A673 (cell line): ENCODE measurements at regions not wholly inside any gene's neighbourhood (a gene's known extent, or its start where the extent isn't known, plus 50 kb on each side); places are given as distances from the start of the nearest gene placed in this dataset.

Experiments
- BruUV-seq: library from RNA; stranded (reverse); fragments of 400-500 nt; replicated peaks from 2 replicates; lab custom pipeline; 2021; lab: Mats Ljungman, UMichigan
- CTCF ChIA-PET: fragments of 300-600 bp; sonication (Branson Sonifier 250); formaldehyde crosslinking; loops from one replicate; lab custom pipeline; 2022; ENCODE audit warnings: antibody characterized with exemption; lab: Charles Lee
- POLR2A ChIA-PET: fragments of 300-600 bp; sonication (Branson Sonifier 250); formaldehyde crosslinking; loops from one replicate; lab custom pipeline; 2022; ENCODE audit warnings: antibody characterized with exemption; ENCODE audit not compliant: low non-redundant PET; lab: Charles Lee
- DNase-seq: peaks from one replicate; pipeline ENCODE4 v3.0.0-alpha.2; 2015; ENCODE audit warnings: low spot score
- H3K27ac ChIP-seq: fragments of 200-600 bp; sonication (generic); 2 replicates; pipeline ENCODE4 v1.5.1; 2016; ENCODE audit warnings: mixed run types, low read depth, mild to moderate bottlenecking, mixed read lengths, antibody characterized with exemption, low read length; ENCODE audit not compliant: poor library complexity, severe bottlenecking
- H3K27me3 ChIP-seq: fragments of 200-600 bp; sonication (generic); replicated peaks from 2 replicates; pipeline ENCODE4 v1.6.1; 2017; ENCODE audit warnings: mixed run types, low read depth, mild to moderate bottlenecking, mixed read lengths, antibody characterized with exemption, low read length; ENCODE audit not compliant: insufficient read depth, poor library complexity
- H3K36me3 ChIP-seq: fragments of 200-600 bp; sonication (generic); 2 replicates; pipeline ENCODE4 v1.6.1; 2016; ENCODE audit warnings: mixed run types, mild to moderate bottlenecking, mixed read lengths, antibody characterized with exemption, low read length; ENCODE audit not compliant: insufficient read depth, poor library complexity, severe bottlenecking
- H3K4me1 ChIP-seq: fragments of 200-600 bp; sonication (generic); 2 replicates; pipeline ENCODE4 v1.6.1; 2017; ENCODE audit warnings: mixed run types, mild to moderate bottlenecking, mixed read lengths, antibody characterized with exemption, low read length; ENCODE audit not compliant: insufficient read depth, poor library complexity, severe bottlenecking
- H3K4me3 ChIP-seq: fragments of 200-600 bp; sonication (generic); 2 replicates; pipeline ENCODE4 v1.5.1; 2016; ENCODE audit warnings: low read depth, mixed run types, mild to moderate bottlenecking, mixed read lengths, low read length; ENCODE audit not compliant: poor library complexity, severe bottlenecking
- H3K9me3 ChIP-seq: fragments of 200-600 bp; sonication (generic); 2 replicates; pipeline ENCODE4 v1.6.1; 2016; ENCODE audit warnings: mixed run types, low read depth, mild to moderate bottlenecking, mixed read lengths, antibody characterized with exemption, low read length; ENCODE audit not compliant: poor library complexity, severe bottlenecking
- CTCF ChIP-seq: fragments of 300-800, 200-600 bp; sonication (generic); conservative IDR thresholded peaks from 2 replicates; pipeline ENCODE4 v1.5.1; 2017; ENCODE audit warnings: low read depth, mild to moderate bottlenecking, antibody characterized with exemption, low read length, moderate library complexity, mixed read lengths
- EZH2 ChIP-seq: fragments of 200-600 bp; sonication (generic); IDR thresholded peaks from 2 replicates; pipeline ENCODE4 v1.6.1; 2017; ENCODE audit warnings: borderline replicate concordance, low read depth, mild to moderate bottlenecking, mixed read lengths, antibody characterized with exemption, low read length; ENCODE audit not compliant: poor library complexity, severe bottlenecking
- intact Hi-C: fragments of 100-400 bp; cut with micrococcal nuclease; formaldehyde crosslinking; loops from one replicate; pipeline ENCODE4 v1.10.0; 2022; ENCODE audit not compliant: unreplicated experiment

- Histone ChIP-seq H3K27ac (peak overlapping the region; percentile 57), H3K36me3 (no peaks in the 10 kb centered on the region), H3K4me1 (peaks cover 13% of the 10 kb centered on the region), H3K9me3 (no peaks in the 10 kb centered on the region), H3K27me3 (no peaks in the 10 kb centered on the region), H3K4me3 (no peak overlapping the region)
- peak; percentile 27 for DNase-seq
- TF ChIP-seq EZH2 (no peak), CTCF (no peak)
- intact Hi-C loops, result no loop called here
- POLR2A ChIA-PET, result interaction anchor here (0.5 kb wide), 1 partner anchor 45 kb away, joined by 4 read pairs; no protein-coding TSS in a partner anchor
- no TSS peak for BruUV-seq
- CTCF ChIA-PET, result no interaction called here
These were observed 229.6 kb upstream of the PGRMC2 start for GRCh38 chr4:128517096-128517738.

DNA sequence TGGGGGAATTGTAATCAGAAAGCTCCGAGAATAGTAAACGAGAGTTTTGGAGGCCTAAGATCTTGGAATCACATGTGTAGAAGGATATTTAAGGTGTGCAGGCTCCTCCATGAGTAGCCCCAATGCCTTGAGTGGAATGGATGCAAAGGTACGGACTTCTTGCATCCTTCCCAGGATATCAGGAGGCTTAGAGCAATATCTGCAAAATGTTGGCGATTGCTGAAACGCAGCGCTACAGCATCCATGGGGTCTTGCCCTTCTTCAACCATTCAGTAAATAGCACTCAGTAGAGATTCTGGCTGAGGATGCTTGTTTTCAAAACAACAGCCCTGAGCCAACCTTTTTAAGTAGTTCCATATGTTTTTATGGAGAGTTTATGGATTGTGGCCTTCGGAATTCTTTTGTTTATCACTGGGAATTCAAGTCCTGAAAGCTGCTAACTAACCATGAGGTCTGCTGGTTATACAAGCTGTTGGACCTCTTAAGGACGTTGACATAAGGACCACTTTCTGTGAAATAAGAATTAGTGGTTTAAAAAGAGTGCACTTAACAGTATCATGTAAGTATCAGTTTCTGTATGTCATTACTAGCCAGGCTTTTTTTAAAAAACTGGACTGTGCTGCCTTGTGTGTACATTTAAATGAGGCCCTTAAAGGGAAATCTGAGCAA, 228.8 kb upstream of the PGRMC2 start:
- POLR2A ChIA-PET, result no interaction called here
- H3K9me3 ChIP-seq, result no peaks in the 10 kb centered on the region
- TF ChIP-seq CTCF (no peak), EZH2 (no peak)
- no peak for DNase-seq
- peaks cover 13% of the 10 kb centered on the region for H3K4me1 ChIP-seq
- no peaks in the 10 kb centered on the region for H3K27me3 ChIP-seq
- H3K4me3 ChIP-seq, result no peak overlapping the region
- H3K36me3 ChIP-seq, result no peaks in the 10 kb centered on the region
- no peak overlapping the region for H3K27ac ChIP-seq
- no TSS peak for BruUV-seq
- intact Hi-C loops, result no loop called here
- CTCF ChIA-PET, result no interaction called here

DNA sequence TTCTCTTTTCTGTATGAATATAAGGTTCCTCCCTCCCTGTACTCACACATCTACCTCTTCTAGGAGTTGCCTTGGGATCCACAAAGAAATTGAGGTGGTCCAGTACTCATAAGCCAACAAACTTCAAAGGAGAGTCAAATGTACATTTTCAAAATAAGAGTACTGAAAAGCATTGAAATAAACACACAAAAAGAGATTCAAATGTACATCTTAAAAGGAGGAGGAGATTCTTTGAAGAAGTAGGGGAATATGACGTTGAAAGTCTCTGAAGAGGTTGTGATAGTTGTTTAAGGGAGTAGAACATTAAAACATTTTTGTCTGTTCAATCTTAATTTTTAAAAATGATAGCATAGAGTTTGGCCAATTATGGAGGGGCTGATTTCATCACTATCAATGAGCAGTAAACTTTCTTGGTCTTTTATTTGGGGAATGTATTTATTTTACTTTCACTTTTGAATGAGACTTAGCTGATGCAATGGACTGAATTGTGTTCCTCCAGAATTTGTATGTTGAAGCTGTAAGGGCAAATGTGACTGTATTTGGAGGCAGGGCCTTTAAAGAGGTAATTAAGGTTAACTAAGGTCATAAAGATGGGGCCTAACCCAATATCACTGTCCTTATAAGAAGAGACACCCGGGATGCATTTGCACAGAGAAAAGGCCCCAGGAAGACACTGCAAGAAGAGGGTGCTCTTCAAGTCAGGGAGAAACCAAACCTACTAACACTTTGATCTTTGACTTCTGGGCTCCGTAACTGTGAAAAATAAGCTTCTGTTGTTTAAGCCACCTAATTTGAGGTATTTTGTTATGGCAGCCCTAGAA, 226.3 kb upstream of the PGRMC2 start:
- TF ChIP-seq EZH2 (no peak), CTCF (no peak)
- Histone ChIP-seq H3K4me3 (no peak overlapping the region), H3K27ac (no peak overlapping the region), H3K27me3 (no peaks in the 10 kb centered on the region), H3K36me3 (no peaks in the 10 kb centered on the region), H3K9me3 (no peaks in the 10 kb centered on the region), H3K4me1 (peaks cover 13% of the 10 kb centered on the region)
- BruUV-seq, result no TSS peak
- no peak for DNase-seq
- intact Hi-C loops, result no loop called here
- POLR2A ChIA-PET, result no interaction called here
- CTCF ChIA-PET, result no interaction called here
